Activated naive CD8-positive, alpha-beta T cell (primary cell): ENCODE measurements at regions not wholly inside any gene's neighbourhood (a gene's known extent, or its start where the extent isn't known, plus 50 kb on each side); places are given as distances from the start of the nearest gene placed in this dataset.

Source experiments
- H3K27ac Mint-ChIP-seq: one replicate; pipeline ENCODE4 v1.8.0; 2021; ENCODE audit warnings: mixed read lengths
- H3K27me3 Mint-ChIP-seq: one replicate; pipeline ENCODE4 v1.8.0; 2021; ENCODE audit warnings: mixed read lengths
- H3K36me3 Mint-ChIP-seq: one replicate; pipeline ENCODE4 v1.8.0; 2021; ENCODE audit warnings: mixed read lengths
- H3K4me1 Mint-ChIP-seq: one replicate; pipeline ENCODE4 v1.8.0; 2021; ENCODE audit warnings: low read depth, mixed read lengths
- H3K4me3 Mint-ChIP-seq: one replicate; pipeline ENCODE4 v1.8.0; 2021; ENCODE audit warnings: mild to moderate bottlenecking, mixed read lengths
- H3K9me3 Mint-ChIP-seq: one replicate; pipeline ENCODE4 v1.8.0; 2021; ENCODE audit warnings: low read depth, mixed read lengths

DNA sequence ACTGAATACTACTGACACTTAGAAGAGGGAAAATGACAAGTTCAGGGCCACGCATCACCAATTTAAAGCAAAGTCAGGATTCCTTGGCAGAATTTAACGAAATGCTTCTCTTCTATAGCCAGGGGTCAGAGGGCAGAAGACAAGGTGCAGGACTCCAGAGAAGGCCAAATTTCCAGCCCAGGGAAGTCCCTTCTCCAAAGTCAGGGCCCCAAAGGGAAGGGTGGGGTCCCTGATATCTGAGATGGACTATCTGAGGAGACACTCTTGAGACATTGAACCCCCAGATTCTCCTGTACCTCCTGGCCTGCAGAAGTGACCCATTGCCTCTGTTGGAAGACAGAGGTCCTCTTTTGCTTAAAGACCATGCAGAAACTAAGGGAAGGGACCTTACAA is 91.2 kb downstream of the RPS6KA4 start:
- H3K4me1 Mint-ChIP-seq: peaks cover 17% of the 10 kb centered on the region
- no peaks in the 10 kb centered on the region for H3K36me3 Mint-ChIP-seq
- no peak overlapping the region for H3K27ac Mint-ChIP-seq
- H3K9me3 Mint-ChIP-seq: no peaks in the 10 kb centered on the region
- H3K27me3 Mint-ChIP-seq: no peaks in the 10 kb centered on the region
- no peak overlapping the region for H3K4me3 Mint-ChIP-seq

DNA sequence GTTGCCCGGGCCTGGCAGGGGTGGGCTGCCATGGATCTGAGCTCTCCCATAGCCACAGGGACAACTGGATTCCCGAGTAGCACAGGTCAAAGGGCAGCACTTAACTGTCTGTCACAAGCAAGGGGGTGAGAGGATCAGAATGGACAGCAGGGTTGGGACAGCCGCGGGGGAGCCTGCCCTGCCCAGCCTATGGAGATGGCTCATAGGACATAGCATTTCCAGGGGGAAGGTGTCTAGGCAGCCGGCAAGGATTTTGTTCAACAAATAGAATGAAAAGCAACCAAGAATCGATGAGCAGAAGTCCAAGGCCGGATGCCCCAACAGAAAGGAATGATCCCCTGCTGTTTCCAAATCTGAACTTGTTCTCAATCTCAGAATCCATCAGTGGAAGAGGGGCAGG is 92.9 kb downstream of the RPS6KA4 start:
- no peak overlapping the region for H3K4me3 Mint-ChIP-seq
- no peaks in the 10 kb centered on the region for H3K27me3 Mint-ChIP-seq
- H3K4me1 Mint-ChIP-seq: peaks cover 17% of the 10 kb centered on the region
- H3K27ac Mint-ChIP-seq: no peak overlapping the region
- no peaks in the 10 kb centered on the region for H3K36me3 Mint-ChIP-seq
- H3K9me3 Mint-ChIP-seq: no peaks in the 10 kb centered on the region

DNA sequence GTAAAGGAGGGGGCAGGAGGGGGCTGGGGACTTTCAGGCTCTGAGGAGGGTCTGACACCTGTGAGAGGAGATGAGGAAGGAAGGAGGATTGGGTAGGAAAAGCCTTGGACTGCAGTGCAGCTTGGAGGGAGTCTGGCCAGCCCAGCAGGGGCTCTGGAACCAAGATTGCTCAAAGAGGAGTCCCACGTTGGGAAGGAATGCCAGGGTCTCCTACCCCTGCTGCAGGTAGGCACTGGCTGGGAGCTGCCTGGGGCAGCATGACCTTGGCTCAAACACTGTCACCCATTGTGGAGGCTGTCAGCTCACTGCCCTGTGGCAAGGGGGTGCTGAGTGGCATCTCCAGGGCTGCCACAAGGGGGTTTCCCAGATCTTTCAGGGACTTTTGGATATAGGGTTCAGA is 94.5 kb downstream of the RPS6KA4 start:
- Mint-ChIP-seq H3K27ac (no peak overlapping the region), H3K9me3 (no peaks in the 10 kb centered on the region), H3K4me3 (no peak overlapping the region), H3K4me1 (peaks cover 11% of the 10 kb centered on the region), H3K27me3 (no peaks in the 10 kb centered on the region), H3K36me3 (no peaks in the 10 kb centered on the region)

DNA sequence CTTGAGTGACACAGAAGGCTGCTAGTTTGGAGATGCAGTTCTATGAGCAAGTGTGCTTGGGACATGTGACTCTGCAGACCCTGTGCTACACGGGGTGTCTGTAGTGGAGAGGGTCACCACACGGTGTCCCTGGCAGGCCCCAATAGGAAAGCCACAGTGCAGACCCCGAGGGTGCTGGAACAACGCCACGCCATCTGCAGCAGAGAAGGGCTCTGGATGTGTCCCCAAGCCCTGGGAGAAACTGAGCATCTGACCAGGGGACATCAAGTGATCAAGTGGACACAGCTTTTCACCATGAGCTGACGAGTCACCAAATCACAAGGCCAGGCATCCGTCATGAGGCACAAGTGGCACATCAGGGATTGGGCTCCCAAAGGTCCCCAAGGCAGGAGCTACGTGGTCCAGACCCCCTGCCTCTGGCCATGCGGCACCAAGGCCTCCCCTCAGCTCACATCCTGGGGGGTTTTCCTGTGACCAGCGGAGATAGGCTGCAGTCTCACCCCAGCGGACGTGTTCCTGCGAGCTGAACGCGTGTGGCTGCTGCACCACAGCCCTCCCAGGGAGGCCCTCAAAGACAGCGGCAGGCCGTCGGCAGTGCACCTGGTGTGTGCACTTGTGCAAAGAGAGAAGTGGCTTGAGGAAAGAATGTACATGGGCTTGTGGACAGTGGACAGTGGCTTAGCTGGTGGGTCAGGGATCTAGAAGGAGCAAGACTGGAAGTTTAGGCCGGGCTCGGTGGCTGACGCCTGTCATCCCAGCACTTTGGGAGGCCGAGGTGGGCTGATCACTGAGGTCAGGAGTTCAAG is 96.7 kb downstream of the RPS6KA4 start:
- Mint-ChIP-seq H3K27ac (no peak overlapping the region), H3K4me1 (no peaks in the 10 kb centered on the region), H3K9me3 (no peaks in the 10 kb centered on the region), H3K27me3 (no peaks in the 10 kb centered on the region), H3K36me3 (no peaks in the 10 kb centered on the region), H3K4me3 (no peak overlapping the region)

DNA sequence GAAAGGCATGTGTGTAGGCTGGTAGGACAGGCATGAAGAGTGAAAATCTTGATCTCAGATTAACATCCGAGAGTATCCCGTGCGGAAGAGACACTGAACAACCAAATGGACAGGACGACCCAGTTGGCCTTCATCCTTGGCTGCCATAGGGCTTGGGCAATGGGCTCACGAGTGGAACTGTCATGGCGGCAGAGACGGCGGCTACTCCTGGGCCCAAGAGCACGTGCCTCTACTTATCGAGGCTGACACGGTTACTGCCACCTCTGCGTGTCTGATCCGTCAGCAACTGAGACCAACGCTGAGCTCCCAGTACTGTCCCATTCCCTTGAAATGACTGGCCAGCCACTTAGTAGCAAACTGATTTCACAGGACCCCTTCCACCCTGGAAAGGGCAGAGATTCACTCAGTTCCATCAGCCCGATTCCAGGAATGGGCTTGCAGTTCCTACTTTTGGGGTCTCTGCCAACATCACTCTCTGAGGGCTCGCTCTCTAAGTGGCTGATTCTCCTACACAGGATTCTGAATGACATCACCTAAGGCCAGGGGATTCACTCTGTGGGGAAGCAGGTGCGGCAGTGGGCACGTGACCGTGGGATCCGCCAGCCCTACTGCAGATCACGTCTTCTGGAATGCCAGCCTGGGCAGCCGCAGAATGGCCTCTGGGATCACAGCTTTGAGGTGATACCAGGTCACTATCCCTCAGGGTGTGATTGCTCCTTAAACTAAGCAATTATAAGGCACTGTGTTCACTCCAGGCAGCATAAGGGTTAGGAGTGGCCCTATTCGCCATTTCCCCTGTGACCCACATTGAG is 97.8 kb downstream of the RPS6KA4 start:
- Mint-ChIP-seq H3K4me3 (no peak overlapping the region), H3K9me3 (no peaks in the 10 kb centered on the region), H3K27ac (no peak overlapping the region)

DNA sequence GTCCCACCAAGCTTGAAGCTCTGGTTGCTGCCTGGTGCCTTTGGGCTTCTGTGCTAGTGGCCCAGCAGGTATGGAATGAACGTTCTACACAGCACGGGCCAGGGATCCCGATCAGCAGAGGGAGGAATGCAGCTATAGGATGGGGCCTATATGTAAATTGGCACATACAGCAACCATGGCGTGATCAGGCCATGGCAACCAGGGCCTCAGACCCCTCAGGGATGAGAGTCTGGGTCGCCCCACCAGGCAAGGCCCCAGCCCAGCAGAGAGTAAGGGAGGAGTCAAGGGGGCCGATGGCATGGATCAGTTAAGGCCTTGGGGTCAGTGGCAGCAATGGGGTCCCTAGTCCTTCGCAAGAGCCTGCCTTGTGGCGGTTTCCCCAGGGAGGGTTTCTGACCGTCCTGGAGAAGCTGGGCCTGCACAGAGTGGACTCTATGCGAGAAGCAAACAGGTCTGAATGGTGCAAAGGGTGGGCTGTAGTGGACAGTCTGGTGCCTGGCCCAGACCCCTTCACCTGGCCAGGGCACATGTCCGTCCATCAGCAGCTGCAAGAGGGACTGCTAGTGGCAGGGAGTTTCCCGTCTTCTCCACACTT is 98.2 kb upstream of the SLC22A11 start:
- Mint-ChIP-seq H3K36me3 (no peaks in the 10 kb centered on the region), H3K27me3 (no peaks in the 10 kb centered on the region), H3K9me3 (no peaks in the 10 kb centered on the region), H3K4me3 (no peak overlapping the region), H3K4me1 (no peaks in the 10 kb centered on the region), H3K27ac (no peak overlapping the region)

More for the DNA sequence above, 97.8 kb downstream of the RPS6KA4 start:
- no peaks in the 10 kb centered on the region for H3K36me3 Mint-ChIP-seq
- H3K4me1 Mint-ChIP-seq: no peaks in the 10 kb centered on the region
- no peaks in the 10 kb centered on the region for H3K27me3 Mint-ChIP-seq

DNA sequence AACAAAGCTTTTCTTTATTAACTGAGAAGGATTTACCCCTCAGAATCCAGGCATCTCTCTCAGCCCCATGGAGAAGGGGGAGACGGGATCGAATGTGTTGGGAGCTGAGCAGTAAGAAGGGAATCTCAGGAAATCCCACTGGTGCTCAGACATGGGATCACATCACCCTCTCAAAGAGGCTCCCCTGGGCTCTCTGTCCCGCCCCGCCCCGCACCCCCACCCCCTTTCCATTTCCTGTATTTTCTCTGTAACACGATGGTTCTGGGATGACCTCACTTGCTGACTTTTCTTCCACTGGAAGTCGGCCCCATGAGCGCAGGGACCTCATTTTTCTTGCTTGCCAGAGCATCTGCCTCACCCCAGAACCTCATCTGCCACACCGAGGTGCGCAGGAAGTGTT is 96.7 kb upstream of the SLC22A11 start:
- Mint-ChIP-seq H3K27me3 (no peaks in the 10 kb centered on the region), H3K4me3 (no peak overlapping the region), H3K4me1 (no peaks in the 10 kb centered on the region), H3K27ac (no peak overlapping the region), H3K36me3 (no peaks in the 10 kb centered on the region), H3K9me3 (no peaks in the 10 kb centered on the region)

DNA sequence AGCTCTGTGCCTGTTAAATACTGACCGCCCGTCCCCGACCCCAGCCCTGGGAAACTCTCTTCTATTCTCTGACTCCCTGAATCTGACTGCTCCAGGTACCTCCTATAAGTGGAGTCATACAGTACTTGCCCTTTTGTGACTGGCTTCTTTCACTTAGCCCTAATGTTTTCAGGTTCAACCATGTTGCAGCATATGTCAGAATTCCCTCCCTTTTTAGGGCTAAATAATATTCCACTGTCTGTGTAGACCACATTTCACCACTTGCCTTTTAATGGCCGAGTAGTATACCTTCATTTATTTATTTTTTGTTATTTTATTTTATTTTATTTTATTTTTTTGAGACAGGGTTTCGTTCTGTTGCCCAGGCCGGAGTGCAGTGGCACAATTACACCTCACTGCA is 96.1 kb upstream of the SLC22A11 start:
- Mint-ChIP-seq H3K36me3 (no peaks in the 10 kb centered on the region), H3K27ac (no peak overlapping the region), H3K27me3 (no peaks in the 10 kb centered on the region), H3K4me1 (no peaks in the 10 kb centered on the region), H3K4me3 (no peak overlapping the region), H3K9me3 (no peaks in the 10 kb centered on the region)

DNA sequence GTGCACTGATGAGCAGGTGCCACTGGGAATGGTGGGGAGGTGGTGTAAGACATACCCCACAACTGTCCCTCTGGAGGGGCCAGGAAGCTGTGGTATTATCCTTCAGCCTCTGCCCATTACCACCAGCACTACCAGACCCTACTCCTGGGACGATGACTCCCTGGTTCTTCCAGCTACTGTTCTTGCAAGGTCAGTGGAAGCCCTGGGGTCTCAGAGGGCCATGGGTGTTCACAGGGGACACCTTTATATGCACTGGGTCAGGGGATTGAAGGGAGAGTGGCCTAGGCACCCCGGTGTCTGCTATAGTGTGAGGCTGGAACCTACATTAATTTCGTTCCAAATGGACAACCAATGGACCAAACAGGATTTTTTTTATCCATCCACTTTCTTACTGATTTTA is 94.7 kb upstream of the SLC22A11 start:
- Mint-ChIP-seq H3K27me3 (no peaks in the 10 kb centered on the region), H3K27ac (no peak overlapping the region), H3K9me3 (no peaks in the 10 kb centered on the region)

DNA sequence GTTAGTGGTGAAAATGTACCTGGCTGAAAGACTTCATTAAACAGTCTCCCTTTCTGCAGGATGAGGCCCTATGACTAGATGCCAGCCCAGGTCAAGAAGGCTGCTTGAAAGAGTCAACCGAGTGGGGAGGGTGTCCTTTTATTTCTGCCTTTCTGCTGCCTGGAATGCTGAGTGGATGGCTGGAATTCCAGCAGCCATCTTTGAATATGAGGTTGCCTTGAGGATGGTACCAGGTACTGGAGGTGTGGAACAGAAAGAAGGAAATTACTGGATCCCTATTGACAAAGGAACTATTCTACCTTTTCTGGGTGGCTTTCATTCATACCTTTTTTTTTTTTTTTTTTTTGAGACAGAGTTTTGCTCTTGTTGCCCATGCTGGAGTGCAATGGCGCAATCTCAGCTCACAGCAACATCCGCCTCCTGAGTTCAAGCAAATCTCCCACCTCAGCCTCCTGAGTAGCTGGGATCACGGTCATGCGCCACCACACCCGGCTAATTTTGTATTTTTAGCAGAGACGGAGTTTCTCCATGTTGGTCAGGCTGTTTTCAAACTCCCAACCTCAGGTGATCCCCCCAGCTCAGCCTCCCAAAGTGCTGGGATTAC is 89.5 kb upstream of the SLC22A11 start:
- Mint-ChIP-seq H3K36me3 (no peaks in the 10 kb centered on the region), H3K4me3 (no peak overlapping the region), H3K9me3 (peaks cover 4% of the 10 kb centered on the region), H3K4me1 (peaks cover 6% of the 10 kb centered on the region), H3K27me3 (peaks cover 5% of the 10 kb centered on the region), H3K27ac (no peak overlapping the region)

More for the DNA sequence above, 94.7 kb upstream of the SLC22A11 start:
- H3K4me3 Mint-ChIP-seq: no peak overlapping the region
- H3K4me1 Mint-ChIP-seq: no peaks in the 10 kb centered on the region
- no peaks in the 10 kb centered on the region for H3K36me3 Mint-ChIP-seq

DNA sequence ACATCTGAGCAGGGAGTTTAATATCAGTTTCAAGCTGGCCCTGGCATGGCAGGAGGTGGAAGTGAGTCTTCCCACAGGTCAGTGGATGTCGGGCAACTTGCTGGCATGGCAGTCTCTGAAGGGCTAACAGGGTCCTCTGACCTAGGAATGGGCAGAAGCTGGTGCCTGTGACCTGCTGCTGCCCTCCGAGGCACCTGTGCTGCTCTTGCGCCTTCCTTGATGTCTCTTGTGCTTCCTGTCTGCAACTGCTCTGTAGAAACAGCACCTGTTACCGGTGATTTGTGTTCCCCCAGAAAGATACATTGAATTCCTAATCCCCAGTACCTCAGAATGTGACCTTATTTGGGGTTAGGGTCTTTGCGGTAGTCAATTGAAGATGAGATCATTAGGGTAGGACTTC is 86.5 kb upstream of the SLC22A11 start:
- H3K4me1 Mint-ChIP-seq: peaks cover 6% of the 10 kb centered on the region
- peaks cover 4% of the 10 kb centered on the region for H3K9me3 Mint-ChIP-seq
- H3K27me3 Mint-ChIP-seq: peaks cover 5% of the 10 kb centered on the region
- no peak overlapping the region for H3K4me3 Mint-ChIP-seq
- H3K36me3 Mint-ChIP-seq: no peaks in the 10 kb centered on the region
- no peak overlapping the region for H3K27ac Mint-ChIP-seq

DNA sequence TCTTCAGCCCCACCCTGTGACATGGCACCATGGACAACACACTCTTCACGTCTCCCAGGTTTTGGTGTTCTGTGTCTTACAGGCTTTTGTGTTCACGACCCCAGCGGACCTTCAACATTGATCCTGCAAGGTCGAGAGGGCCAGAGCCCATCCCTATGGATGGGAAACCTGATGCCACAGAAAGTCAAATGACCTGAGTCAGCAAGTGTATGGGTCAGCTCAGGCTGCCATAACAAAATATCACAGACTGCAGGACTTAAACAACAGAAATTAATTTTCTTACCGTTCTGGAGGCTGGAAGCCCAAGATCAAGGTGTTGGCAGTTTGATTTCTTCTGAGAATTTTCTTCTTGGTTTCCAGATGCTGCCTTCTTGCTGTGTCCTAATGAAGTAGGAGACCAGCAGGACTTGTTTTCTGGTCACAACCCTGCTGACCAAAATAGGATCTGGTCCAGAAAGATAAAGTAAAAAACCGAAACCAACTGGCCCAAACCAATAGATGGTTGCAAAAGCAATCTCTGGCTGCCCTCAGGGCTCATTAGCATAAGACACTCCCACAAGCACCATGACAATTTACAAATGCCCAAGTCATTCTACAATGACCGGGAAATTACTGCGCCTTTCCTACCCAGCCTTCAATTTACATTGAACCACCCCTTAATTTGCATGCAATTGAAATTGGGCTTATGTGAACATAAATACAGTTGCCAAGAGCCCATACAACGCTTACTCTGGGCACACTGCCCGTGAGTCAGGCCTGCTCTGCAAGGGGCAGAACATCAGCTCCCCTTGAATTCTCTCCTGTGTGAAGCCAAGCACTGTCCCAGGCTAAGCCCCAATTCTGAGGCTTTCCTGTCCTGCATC is 82.9 kb upstream of the SLC22A11 start:
- H3K36me3 Mint-ChIP-seq: no peaks in the 10 kb centered on the region
- peaks cover 6% of the 10 kb centered on the region for H3K4me1 Mint-ChIP-seq
- peaks cover 7% of the 10 kb centered on the region for H3K27me3 Mint-ChIP-seq
- H3K4me3 Mint-ChIP-seq: no peak overlapping the region
- peaks cover 4% of the 10 kb centered on the region for H3K9me3 Mint-ChIP-seq
- H3K27ac Mint-ChIP-seq: no peak overlapping the region

DNA sequence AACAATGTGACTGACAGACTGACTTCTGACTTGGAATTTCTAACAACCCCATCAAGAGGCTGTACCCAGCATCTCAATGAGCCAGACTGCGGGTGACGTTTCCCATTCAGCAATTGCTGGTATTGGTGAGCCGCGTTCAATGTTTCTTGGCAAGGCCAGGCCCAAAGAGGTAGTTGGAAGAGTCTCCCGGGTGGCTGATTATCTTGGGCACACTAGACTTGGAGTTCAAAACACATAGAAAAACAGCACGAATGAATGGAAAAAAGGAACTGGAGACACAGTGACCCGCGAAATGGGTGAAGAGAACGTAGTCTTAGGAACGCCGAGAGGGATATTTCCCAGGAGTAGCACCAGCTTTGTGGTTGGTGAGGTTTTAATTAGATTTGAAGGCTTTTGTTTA is 81.1 kb upstream of the SLC22A11 start:
- no peak overlapping the region for H3K27ac Mint-ChIP-seq
- H3K36me3 Mint-ChIP-seq: no peaks in the 10 kb centered on the region
- no peaks in the 10 kb centered on the region for H3K4me1 Mint-ChIP-seq
- H3K27me3 Mint-ChIP-seq: peaks cover 6% of the 10 kb centered on the region
- no peak overlapping the region for H3K4me3 Mint-ChIP-seq
- peaks cover 4% of the 10 kb centered on the region for H3K9me3 Mint-ChIP-seq

DNA sequence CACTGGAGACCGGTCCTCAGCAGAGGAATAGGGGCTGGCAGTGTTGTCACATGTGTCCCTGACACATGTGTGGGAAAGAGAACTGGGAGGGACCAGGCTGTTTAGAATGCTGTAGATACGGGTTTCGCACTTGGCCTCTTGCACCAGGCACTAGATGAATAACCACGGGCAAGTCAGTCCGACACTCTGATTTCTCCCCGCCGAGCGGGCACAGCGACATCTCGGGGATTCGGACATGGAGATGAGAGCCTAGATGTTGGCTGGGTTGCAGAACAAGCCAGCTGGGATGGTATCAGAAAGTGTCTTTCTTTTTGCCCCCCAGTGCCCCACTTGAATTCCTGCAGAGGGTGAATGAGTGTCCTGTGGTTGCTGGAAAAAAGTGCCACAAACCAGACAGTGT is 80.6 kb upstream of the SLC22A11 start:
- Mint-ChIP-seq H3K4me3 (no peak overlapping the region), H3K27ac (no peak overlapping the region), H3K4me1 (no peaks in the 10 kb centered on the region), H3K27me3 (peaks cover 6% of the 10 kb centered on the region), H3K36me3 (no peaks in the 10 kb centered on the region), H3K9me3 (peaks cover 4% of the 10 kb centered on the region)
